ENCODE measurements at regions not wholly inside any gene's neighbourhood (a gene's known extent, or its start where the extent isn't known, plus 50 kb on each side); places are given as distances from the start of the nearest gene placed in this dataset.

DNA sequence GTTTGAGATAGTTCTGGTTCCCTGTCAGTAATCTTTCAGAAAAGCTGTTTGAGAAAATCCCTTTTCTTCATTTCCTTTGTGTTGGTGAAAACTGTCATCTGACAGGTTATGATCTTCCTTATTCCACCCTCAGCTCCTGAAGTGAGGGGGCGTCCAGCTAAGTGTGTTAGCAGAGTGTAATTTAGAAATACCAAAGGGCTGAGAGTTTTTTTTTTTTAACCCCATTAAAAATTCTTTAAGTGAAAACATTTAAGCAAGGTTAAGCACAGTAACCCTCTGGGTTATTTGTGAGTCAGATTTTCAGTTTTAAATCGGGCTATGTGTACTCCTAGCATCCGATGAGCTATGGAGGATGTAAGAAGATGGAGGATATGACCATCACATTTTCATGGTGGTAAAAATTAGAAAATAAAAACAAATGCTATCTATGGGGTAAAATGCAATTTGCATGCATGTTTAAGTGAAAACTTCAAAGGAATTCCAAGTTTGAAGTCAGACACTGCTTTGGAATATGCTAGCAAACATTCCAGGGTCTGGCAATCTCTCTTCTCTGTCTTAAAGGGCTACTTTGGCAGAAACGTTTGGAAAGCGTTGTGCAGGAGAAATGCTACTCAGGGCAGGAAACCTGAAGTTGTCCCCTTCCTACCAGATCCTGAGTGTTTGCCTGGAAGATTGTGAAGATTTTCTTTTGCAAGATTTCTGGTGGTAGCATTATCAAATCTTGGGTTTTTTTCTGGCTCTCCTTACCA is 197.0 kb upstream of the PRICKLE1 start:
- no peak for DNase-seq (ENCODE audit: low spot score)
- Histone ChIP-seq H4K20me1 (ENCODE audit: insufficient read depth, poor library complexity, severe bottlenecking) (no peaks in the 10 kb centered on the region), H3K4me1 (ENCODE audit: insufficient read depth) (peaks cover 15% of the 10 kb centered on the region), H3K9me2 (replicated peaks; ENCODE audit: insufficient read depth) (no peaks in the 10 kb centered on the region), H3K9me3 (ENCODE audit: low read depth) (no peaks in the 10 kb centered on the region), H2AFZ (no peak overlapping the region), H3K79me2 (no peaks in the 10 kb centered on the region), H3K4me2 (no peak overlapping the region), H3K4me3 (no peak overlapping the region), H3K36me3 (replicated peaks; ENCODE audit: insufficient read depth, low read depth) (no peaks in the 10 kb centered on the region), H3K27me3 (no peaks in the 10 kb centered on the region), H3K27ac (no peak overlapping the region)
- 40% methylated on average over 5 of the region's 5 CpGs for WGBS (ENCODE audit: low lambda C conversion rate, missing lambda C conversion rate)
- TF ChIP-seq EZH2phosphoT487 (IDR thresholded peaks at IDR 0.05; ENCODE audit: low read depth, severe bottlenecking, unreplicated experiment) (no peak), EZH2 (IDR thresholded peaks at IDR 0.05; ENCODE audit: borderline replicate concordance) (no peak)
- TF ChIP-seq, protein P1, sequence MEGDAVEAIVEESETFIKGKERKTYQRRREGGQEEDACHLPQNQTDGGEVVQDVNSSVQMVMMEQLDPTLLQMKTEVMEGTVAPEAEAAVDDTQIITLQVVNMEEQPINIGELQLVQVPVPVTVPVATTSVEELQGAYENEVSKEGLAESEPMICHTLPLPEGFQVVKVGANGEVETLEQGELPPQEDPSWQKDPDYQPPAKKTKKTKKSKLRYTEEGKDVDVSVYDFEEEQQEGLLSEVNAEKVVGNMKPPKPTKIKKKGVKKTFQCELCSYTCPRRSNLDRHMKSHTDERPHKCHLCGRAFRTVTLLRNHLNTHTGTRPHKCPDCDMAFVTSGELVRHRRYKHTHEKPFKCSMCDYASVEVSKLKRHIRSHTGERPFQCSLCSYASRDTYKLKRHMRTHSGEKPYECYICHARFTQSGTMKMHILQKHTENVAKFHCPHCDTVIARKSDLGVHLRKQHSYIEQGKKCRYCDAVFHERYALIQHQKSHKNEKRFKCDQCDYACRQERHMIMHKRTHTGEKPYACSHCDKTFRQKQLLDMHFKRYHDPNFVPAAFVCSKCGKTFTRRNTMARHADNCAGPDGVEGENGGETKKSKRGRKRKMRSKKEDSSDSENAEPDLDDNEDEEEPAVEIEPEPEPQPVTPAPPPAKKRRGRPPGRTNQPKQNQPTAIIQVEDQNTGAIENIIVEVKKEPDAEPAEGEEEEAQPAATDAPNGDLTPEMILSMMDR (IDR thresholded peaks at IDR 0.05; ENCODE audit: poor library complexity): no peak

DNA sequence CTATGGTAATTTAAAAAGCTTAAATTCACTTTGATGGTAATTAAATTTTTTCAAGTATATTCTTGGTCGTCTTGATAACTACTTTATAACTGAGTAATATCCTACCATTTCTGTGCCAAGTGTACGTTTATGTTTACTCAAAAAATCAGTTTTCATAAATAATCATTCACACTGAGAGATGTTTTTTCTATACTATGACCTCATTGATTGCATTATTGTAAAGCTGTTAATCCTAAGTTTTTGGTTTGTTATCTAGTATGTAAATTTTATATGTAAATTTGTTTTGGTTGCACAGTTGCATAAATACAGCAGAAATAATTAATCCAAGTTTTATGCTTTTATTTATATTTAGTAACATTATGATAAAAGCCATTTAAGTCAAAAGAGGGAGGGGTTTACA is 196.4 kb upstream of the PRICKLE1 start:
- Histone ChIP-seq H2AFZ (no peak overlapping the region), H3K79me2 (no peaks in the 10 kb centered on the region), H3K4me3 (no peak overlapping the region), H3K27me3 (no peaks in the 10 kb centered on the region), H3K4me1 (ENCODE audit: insufficient read depth) (peaks cover 12% of the 10 kb centered on the region), H3K36me3 (replicated peaks; ENCODE audit: insufficient read depth, low read depth) (no peaks in the 10 kb centered on the region), H3K4me2 (no peak overlapping the region), H4K20me1 (ENCODE audit: insufficient read depth, poor library complexity, severe bottlenecking) (no peaks in the 10 kb centered on the region), H3K9me2 (replicated peaks; ENCODE audit: insufficient read depth) (no peaks in the 10 kb centered on the region), H3K9me3 (ENCODE audit: low read depth) (no peaks in the 10 kb centered on the region), H3K27ac (no peak overlapping the region)
- 81% methylated on average over 2 of the region's 2 CpGs for WGBS (ENCODE audit: low lambda C conversion rate, missing lambda C conversion rate)
- TF ChIP-seq EZH2phosphoT487 (IDR thresholded peaks at IDR 0.05; ENCODE audit: low read depth, severe bottlenecking, unreplicated experiment) (no peak), EZH2 (IDR thresholded peaks at IDR 0.05; ENCODE audit: borderline replicate concordance) (no peak)
- TF ChIP-seq, protein P1 (IDR thresholded peaks at IDR 0.05; ENCODE audit: poor library complexity): no peak
- DNase-seq (ENCODE audit: low spot score): no peak

DNA sequence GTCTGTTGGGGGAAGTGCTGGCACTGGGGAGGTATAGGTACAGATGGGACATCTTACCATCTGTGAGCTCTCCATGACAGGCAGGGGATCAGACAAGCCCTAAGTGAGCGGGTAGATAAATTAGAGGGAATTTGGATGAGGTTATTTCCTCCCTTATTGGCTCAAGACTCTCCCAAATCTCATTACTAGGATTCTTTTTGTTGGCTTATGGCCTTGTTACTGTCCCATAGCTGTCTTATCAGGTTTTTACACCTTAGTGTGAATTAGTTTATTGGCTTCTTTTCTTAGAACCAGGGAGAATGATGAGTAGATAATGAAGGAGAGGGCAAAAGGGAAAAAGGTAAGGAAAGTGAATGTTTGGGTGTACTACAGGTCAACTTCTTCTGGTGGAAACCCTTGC is 191.1 kb upstream of the PRICKLE1 start:
- no peak overlapping the region for H3K4me2 ChIP-seq
- WGBS (ENCODE audit: low lambda C conversion rate, missing lambda C conversion rate): 60% methylated on average over 1 of the region's 1 CpG
- H3K9me2 ChIP-seq (replicated peaks; ENCODE audit: insufficient read depth): no peaks in the 10 kb centered on the region
- H3K4me1 ChIP-seq (ENCODE audit: insufficient read depth): no peaks in the 10 kb centered on the region
- TF ChIP-seq, protein P1 (IDR thresholded peaks at IDR 0.05; ENCODE audit: poor library complexity): no peak
- no peak for TF ChIP-seq EZH2phosphoT487 (IDR thresholded peaks at IDR 0.05; ENCODE audit: low read depth, severe bottlenecking, unreplicated experiment)
- H3K79me2 ChIP-seq: no peaks in the 10 kb centered on the region
- no peak overlapping the region for H3K27ac ChIP-seq
- H3K4me3 ChIP-seq: no peak overlapping the region
- H4K20me1 ChIP-seq (ENCODE audit: insufficient read depth, poor library complexity, severe bottlenecking): no peaks in the 10 kb centered on the region
- H3K9me3 ChIP-seq (ENCODE audit: low read depth): no peaks in the 10 kb centered on the region
- no peaks in the 10 kb centered on the region for H3K36me3 ChIP-seq (replicated peaks; ENCODE audit: insufficient read depth, low read depth)
- no peaks in the 10 kb centered on the region for H3K27me3 ChIP-seq
- no peak for DNase-seq (ENCODE audit: low spot score)
- no peak overlapping the region for H2AFZ ChIP-seq
